GM21390 (cell line): ENCODE measurements at regions not wholly inside any gene's neighbourhood (a gene's known extent, or its start where the extent isn't known, plus 50 kb on each side); places are given as distances from the start of the nearest gene placed in this dataset.

Source experiments
- ATAC-seq: cut with Tn5 transposase; IDR thresholded peaks from one replicate; pipeline ENCODE4 v1.9.1; 2021; ENCODE audit not compliant: unreplicated experiment

DNA sequence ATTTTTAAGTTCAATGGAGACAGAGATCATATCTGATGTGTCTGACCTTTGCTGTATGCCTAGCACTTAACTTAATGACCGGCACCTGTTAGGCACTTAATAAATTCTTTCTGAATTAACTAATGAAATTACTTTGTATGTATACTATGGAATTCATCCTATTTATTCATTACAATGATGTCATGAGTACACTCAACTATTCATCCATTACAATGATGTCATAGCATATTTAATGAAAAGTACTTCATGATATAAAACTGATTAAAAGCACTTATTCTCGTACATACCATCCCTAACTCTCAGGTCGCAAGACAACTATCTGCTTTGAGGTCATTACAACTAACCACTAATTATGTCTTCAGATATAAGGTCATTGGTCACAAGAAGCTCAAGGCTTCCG, 1131.6 kb downstream of the DTWD2 start:
- ATAC-seq = no peak

DNA sequence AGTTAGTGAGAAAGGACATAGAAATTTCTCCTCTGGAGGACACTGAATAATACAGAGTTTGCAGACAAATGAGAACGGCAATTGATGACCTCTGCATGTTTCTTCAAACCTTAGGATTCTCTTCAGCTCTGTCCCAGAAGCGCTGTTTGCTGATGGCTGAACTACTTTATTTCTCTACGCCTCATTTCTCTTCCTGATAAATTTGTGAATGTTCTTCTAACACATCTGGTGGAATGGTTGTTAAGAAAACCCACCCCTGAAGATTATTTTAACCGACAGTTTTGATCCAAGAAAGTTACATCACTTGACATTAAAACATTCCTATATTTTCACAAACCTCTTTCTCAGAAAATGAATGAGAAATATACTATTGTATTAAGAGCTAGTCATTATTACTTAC, 1150.6 kb downstream of the DTWD2 start:
- no peak for ATAC-seq

DNA sequence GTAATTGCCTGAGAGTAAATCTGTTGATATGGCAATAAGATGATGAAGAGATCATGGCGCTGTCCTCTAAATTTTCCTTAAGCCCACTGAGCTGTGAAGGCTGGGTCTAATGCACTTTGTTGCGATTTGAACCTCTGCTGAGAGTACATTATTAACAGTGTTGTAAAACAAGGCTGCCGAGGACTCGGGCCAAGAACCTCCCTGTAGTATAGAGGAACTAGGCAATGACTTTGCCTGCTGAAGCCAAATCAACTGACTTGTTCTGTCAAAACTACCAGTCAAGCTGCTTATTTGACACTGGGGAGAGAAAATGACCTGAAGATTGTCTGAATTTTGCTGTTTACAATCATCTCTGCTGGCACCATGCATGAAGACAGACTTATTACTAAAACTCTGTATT, 1154.7 kb downstream of the DTWD2 start:
- ATAC-seq = no peak

DNA sequence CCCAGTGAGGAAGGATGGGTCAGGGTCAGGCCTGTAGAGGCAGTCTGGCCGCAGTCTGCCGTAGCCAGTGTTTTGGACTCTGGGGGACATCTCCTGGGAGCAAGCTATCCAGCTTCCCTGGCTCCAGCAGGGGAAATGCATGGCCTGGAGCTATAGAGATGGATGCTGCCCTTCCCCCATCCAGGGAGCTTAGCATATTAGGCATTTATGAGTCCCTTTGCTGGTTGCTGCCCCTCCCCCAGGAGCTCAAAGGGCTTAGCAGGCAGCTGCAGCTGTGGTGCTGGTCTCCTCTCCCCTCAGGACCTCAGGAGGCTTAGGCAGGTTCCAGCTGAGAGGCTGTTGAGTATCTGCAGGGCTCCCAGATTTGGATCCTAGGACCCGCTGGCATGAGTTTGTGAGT, 1158.7 kb downstream of the DTWD2 start:
- ATAC-seq = no peak

DNA sequence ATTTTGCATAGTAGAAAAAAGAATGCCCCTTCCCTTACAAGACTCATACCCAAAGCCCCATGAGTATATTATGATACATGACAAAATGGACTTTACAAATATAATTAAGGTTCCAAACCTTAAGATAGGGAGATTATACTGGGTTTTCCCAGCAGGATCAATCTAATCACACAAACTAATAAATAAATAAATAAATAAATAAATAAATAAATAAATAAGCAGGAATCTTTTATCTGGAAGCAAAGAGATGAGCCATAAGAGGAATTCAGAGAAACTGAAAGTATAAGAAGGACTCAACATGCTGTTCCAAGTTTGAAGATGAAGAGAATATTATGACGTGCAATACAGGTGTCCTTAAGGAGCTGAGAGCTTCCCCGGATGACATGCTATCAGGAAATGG, 1174.5 kb downstream of the DTWD2 start:
- no peak for ATAC-seq

DNA sequence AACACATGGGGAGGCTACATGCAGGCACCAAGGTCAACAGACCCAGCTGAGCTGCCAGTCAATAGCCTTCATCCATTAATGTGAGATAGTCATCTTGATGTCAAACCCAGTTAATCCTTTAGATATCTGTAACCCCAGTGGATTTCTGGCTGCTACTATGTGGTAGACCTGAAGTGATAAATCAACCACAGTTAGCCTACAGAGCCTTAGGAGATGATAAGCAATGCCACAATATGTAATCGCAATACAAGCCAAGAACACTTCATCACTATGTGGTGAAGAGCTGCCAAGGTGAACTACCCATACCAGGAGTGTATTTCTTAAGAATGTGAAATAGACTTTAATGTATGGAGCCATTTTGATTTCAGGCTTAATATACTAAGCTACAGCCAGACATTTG, 1175.5 kb downstream of the DTWD2 start:
- ATAC-seq = no peak

DNA sequence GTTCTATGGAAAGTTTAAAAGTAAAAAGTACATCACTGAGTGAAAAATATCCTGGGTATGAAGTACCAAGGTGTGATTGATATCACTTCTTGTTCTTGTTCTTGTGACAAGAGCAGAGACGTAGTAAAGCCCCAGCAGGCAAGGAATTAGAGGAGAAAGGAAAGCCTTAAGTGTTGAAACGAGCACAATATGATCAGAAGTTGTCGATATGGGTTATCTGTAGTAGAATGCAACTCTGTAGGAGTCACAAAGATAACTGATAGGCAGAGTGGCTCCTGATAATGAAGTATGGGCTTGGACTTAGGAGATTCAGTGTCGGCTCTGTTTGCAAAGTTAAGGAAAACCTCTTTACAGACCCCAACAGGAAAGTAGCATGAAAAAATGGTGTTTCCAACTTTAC, 1179.1 kb downstream of the DTWD2 start:
- no peak for ATAC-seq

DNA sequence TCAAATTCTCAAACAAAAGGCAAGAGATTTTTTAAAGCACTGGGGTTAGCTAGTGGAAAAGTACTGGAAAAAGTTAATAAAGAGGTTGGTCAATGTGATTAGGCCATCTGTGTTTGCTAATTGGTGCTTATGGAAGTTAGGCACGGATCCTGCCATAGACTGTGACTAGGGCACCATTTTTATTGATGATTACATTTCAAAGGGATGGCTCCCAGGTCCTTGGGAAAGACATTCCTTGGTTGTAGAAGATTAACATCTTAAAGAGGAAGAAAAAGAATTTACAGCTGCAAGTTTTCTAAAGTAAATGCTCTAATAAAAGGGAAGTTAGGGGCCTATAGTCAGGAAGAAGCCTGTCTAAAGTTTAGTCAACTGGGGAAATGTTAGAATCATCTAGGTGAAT, 1183.3 kb downstream of the DTWD2 start:
- ATAC-seq = no peak

DNA sequence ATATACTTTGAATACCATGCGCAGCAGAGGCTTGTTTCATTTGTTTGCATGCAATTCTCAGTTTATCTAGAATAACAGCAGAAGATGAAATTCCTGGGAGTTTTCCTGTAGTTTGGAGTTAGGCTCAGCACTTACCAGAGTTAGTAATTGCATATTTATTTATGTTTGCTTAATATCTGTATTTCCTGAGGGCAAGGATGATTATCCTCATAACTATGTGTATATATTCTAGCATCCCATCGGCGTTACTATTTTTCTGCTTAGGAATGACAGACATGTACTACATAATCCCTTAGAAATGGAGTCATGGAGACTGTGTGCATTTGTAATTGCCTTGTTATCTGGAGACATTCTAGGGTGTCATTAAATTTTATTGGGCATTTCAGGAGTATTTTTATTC, 1184.8 kb downstream of the DTWD2 start:
- no peak for ATAC-seq

DNA sequence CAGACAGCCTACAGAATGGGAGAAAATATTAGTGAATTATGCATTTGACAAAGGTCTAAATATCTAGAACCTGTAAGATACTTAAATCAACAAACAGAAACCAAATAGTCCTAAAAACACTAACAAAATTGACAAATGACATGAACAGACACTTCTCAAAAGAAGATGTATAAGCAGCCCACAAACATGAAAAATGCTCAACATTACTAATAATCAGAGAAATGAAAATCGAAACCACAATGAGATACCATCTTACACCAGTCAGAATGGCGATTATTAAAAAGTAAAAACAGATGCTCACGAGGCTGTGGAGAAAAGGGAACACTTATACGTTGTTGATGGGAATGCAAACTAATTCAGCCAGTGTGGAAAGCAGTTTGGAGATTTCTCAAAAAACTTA, 1186.8 kb downstream of the DTWD2 start:
- ATAC-seq = no peak

DNA sequence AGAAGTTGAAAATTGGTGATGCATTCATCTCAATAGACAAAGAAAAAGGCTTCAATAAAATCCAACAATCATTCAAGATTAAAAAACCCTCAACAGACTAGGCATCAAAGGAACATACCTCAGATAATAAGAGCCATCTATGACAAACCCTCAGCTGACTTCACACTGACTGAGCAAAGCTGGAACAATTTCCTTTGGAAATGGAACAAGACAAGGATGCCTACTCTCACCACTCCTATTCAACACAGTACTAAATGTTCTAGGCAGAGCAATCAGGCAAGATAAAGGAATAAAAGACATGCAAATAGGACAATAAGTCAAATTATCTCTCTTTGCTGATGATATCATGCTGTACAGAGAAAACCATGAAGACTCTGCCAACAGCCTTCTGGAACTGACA, 1188.1 kb downstream of the DTWD2 start:
- ATAC-seq = no peak

DNA sequence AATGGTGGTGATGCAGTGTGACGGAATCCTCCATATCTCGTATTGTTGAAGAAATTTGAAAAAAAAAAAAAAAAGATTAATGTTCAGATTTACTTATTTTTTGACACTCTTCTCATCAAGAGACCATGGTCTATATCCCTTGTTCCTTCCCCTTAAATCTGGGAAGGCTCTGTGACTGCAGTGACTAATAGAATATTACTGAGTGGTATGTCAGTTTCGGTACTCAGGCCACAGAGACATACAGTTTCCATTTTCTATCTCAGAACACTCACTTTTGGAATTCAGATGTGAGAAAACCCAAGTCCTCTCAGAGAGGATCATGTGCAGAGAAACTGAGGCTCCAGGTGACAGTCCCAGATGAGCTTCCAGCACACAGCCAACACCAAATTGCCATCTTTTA, 1193.5 kb downstream of the DTWD2 start:
- no peak for ATAC-seq

DNA sequence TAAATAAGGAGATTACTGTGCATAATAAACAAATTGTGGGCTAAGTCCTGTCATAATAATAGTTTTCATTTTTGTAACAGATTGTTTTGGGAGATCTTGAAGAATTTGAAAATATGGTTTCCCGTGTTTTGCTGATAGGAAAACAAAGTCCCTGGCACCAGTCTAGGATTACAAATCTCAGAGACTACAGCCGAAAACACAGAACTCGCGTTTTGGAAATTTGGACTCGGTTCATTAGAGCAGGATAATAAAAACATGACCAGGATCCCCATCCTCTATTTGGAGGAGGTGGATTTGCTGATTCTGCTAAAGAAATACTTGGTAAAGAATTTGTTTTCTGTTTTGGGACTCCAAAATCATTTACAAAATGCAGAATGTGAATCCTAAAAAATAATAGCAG, 1194.4 kb downstream of the DTWD2 start:
- ATAC-seq = no peak

DNA sequence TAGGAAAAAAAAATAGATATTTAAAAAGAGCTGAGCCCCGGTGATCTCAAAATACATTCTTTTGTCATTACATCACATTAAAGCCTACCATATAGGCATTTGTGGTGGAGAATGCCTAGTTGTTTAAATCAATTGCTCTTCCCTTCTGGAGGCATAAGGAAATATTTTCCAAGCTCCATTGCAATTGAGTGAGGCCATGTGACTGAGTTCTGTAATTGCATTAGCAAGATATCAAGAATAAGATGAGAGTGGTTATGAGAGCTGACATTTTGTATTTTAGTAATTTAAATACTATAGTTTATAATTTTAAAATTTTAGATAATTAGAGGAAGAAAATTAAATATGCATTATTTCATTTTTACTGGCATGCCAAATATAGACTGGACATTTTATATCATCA, 1195.9 kb downstream of the DTWD2 start:
- no peak for ATAC-seq

DNA sequence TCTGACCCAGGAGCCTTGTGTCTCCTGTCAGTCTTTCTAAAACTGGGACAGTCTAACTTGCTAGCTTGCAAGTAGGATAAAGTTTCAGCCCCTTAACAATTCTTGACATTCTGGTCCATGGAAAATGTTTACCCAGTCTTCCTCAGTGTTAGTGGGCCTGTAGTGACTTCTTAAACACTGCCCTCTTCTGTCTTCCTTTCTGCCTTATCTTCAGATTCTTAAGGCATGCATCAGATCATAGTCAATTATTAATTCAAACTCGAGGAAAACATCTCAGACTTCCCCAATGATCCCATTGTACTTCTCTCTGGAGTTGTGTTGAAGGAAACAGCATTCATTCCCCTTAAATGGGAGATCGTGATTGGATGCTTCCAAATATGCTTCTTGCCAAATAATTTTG, 1199.8 kb downstream of the DTWD2 start:
- ATAC-seq = no peak

DNA sequence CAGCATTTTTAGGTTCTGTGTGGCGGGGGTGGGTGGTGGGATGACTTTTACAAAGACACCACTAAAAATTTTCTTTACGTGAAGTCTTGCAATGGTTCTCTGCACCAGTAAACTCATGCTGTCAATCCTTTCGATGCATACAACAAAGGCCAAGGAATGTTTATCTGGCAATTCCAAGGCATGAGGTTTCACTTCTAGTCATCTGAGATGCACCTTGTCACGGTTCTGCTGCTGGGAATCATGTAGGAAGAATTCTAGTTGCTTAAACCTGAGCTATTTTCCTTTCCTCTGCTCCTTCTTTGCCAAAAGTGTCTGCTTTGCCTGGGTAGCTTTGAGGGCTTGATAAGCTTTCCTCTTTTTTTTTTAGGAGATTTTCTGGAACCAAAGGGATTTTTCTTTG, 1204.5 kb upstream of the SEMA6A start:
- ATAC-seq = no peak

DNA sequence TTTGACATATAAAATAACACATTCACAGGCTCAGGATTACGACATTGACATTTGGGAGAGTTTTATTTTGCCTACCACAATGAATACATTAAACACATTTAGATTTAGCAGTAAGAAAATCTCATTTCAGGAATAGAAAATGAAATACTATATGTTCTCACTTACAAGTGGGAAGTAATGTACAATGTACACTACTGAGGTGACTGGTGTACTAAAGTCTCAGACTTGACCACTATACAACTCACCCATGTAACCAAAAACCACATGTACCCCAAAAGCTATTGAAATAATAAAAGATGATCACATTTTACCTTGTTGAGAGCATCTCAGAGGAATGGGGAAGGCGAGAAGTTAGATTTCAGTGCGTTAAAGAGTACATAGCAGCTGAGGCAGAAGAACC, 1202.4 kb upstream of the SEMA6A start:
- ATAC-seq = no peak

DNA sequence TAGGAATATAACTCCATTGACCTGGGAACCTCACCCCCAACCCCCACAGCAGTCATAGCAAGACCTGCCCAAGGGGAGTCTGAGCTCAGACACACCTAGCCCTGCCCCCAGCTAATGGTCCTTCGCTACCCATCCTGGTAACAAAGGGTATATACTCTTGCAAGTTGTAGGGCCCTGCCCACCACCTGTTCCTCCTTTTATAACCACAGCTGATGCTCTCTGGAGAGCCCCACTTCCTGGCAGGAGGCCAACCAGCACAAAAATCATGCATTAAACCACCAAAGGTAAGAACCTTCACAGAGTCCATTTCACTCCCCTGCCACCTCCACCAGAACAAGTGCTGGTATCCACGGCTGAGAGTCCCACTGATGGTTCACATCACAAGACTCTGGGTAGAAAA, 1195.3 kb upstream of the SEMA6A start:
- ATAC-seq = no peak

DNA sequence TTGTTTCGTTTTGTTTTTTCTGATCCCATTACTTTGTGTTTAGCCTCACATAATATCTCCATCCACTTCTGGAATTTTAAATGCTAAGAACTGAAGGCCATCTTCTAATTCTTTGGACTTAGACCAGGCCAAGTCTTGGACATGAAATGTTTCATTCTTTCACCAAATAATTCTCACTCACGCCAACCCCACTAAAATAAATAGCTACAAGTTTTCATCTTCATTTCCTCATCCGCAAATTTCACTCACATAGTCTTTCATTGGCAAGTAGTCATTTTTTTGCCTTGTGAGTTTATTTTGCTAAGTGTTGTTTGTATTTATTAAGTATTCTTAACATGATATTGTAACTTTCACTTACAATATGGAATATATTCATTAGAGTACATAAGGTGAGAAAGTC, 1188.6 kb upstream of the SEMA6A start:
- ATAC-seq = no peak

DNA sequence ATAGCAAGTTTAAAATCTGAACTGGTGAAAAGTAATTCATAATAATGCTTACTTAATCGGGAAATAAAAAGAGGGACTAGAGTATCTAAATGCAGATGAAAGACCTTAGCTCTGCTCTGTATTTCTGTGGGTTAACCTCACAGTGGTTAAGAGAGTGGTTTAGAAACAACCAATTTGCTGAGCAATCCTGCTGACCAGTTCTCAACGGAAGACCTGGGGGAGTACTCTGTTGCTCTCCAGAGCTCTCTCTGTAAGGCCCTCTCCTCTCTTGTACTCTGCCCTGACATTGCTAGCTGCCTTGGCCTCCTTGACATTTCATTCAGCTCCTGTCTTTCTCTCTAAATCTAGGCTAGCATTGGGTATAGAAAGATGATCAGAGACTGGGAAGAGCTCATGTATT, 1186.6 kb upstream of the SEMA6A start:
- ATAC-seq = no peak

DNA sequence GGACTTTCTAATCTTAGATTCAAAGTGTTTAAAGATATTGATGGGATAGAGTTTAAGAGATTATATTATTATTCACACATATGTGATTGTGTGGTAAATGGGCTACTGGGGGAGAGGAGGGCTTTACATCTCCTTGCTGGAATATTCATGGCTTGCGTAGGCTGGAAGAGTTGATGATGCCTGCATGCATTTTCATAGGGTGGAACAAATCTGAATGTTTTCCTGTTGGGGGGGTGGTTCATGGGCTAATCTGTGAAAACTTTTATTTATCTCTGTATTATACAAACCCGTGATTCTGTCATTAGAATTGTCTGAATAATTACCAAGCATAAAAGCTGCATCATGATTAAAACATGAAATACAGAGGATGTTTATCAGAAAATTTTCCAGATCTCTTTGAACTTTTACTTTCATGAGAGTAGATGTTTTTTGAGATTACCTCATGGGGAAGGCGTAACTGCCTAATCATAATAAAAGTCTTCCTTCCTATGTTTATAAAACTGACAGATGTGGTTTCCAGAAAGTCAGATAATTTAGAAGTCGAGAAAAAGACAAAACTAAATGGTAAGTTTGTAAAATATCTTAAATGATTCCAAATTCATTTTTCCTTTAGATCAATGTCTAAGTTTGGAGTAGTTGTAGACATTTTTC, 1185.4 kb upstream of the SEMA6A start:
- ATAC-seq = no peak

DNA sequence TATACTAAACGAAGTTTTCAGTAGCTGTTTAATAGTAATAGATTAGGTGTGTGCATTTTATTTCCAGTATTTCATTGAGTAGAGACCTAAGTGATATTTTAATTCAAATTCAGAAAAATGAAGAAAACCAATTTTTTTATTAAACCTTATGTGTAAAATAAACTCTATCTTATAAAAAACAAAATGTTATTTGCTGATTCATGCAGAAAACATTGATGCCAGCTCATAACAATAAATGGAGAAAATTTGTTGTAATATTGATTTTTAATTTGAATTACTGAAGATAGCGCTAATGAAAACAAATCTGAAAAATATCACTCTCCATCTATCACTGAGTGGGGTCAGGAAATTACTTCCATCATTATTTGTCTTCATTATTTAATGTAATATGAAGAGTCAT, 1177.8 kb upstream of the SEMA6A start:
- ATAC-seq = no peak

DNA sequence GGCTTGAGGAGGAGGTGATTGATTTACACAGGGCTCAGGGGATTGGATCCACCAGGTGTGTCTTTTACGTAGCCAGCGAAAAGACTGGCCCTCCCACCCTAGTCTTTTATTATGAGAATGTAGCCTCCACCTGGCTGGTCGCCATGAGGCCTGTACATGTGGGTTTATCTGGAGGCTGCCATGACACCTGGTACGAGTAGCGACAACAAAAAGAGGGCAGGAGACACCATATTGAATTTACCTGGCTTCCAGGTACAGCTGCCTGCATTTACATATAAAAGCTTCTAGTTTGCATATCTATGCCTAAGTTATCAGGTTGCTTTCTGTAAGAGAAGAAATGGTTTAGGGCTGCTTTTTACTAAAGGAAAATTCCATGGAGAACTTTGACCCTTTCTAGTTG, 1173.7 kb upstream of the SEMA6A start:
- ATAC-seq = no peak

DNA sequence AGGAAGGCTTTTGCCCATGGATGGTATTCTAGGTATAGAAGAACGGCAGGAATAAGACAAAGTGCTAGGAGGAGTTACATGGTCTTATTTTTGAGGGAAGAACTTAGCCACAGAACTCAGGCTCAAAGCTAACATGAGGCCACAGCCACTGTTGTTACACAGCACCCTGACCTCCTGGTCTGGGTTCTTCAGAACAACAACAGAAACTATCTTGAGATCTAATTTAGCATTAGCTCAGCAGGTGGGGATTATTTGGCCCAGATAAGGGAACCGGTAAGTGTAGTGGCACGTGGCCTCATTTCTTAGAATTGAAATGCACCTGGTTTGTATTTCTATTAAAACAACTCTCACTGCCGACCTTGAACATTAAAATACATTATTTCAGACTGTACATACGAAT, 1168.7 kb upstream of the SEMA6A start:
- ATAC-seq = no peak
